Mesendoderm (in vitro differentiated cells): ENCODE measurements at regions not wholly inside any gene's neighbourhood (a gene's known extent, or its start where the extent isn't known, plus 50 kb on each side); places are given as distances from the start of the nearest gene placed in this dataset.

Experiments
- DNase-seq: peaks from one replicate; pipeline ENCODE4 v3.0.0; 2013
- H2AK5ac ChIP-seq: 2 replicates; pipeline ENCODE4 v1.6.1; 2013; ENCODE audit warnings: low read length, inconsistent platforms
- H2BK120ac ChIP-seq: 2 replicates; pipeline ENCODE4 v1.6.1; 2013; ENCODE audit warnings: low read depth, mild to moderate bottlenecking, low read length, moderate library complexity, mixed read lengths
- H2BK15ac ChIP-seq: replicated peaks from 2 replicates; pipeline ENCODE4 v1.6.1; 2013; ENCODE audit warnings: low read depth, mild to moderate bottlenecking, moderate library complexity
- H2BK5ac ChIP-seq: 2 replicates; pipeline ENCODE4 v1.6.1; 2013; ENCODE audit warnings: low read length, inconsistent platforms
- H3K18ac ChIP-seq: 2 replicates; pipeline ENCODE4 v1.6.1; 2013; ENCODE audit warnings: mild to moderate bottlenecking, low read length, mixed read lengths
- H3K23ac ChIP-seq: one replicate; pipeline ENCODE4 v1.6.1; 2013; ENCODE audit warnings: low read length
- H3K27ac ChIP-seq: 2 replicates; pipeline ENCODE4 v1.5.1; 2013; ENCODE audit warnings: low read depth, mild to moderate bottlenecking, inconsistent platforms, low read length, moderate library complexity
- H3K27me3 ChIP-seq: 2 replicates; pipeline ENCODE4 v1.6.1; 2013; ENCODE audit warnings: low read length, control low read depth, mild to moderate bottlenecking, inconsistent platforms; ENCODE audit not compliant: insufficient read depth, poor library complexity
- H3K36me3 ChIP-seq: 2 replicates; pipeline ENCODE4 v1.6.1; 2013; ENCODE audit warnings: low read length, inconsistent platforms; ENCODE audit not compliant: control insufficient read depth, insufficient read depth
- H3K4ac ChIP-seq: one replicate; pipeline ENCODE4 v1.6.1; 2013; ENCODE audit warnings: low read depth, mild to moderate bottlenecking, low read length, moderate library complexity
- H3K4me1 ChIP-seq: 2 replicates; pipeline ENCODE4 v1.6.1; 2013; ENCODE audit warnings: low read depth, low read length, inconsistent platforms; ENCODE audit not compliant: control insufficient read depth
- H3K4me2 ChIP-seq: 2 replicates; pipeline ENCODE4 v1.6.1; 2013; ENCODE audit warnings: low read length
- H3K4me3 ChIP-seq: 2 replicates; pipeline ENCODE4 v1.5.1; 2013; ENCODE audit warnings: mild to moderate bottlenecking, low read length
- H3K56ac ChIP-seq: one replicate; pipeline ENCODE4 v1.6.1; 2013; ENCODE audit warnings: low read length
- H3K79me1 ChIP-seq: 2 replicates; pipeline ENCODE4 v1.6.1; 2013; ENCODE audit warnings: low read length, inconsistent platforms
- H3K79me2 ChIP-seq: 2 replicates; pipeline ENCODE4 v1.6.1; 2013; ENCODE audit warnings: mild to moderate bottlenecking, low read length; ENCODE audit not compliant: control insufficient read depth, insufficient read depth
- H3K9ac ChIP-seq: 2 replicates; pipeline ENCODE4 v1.6.1; 2013; ENCODE audit warnings: low read length, inconsistent platforms
- H4K5ac ChIP-seq: one replicate; pipeline ENCODE4 v1.6.1; 2013; ENCODE audit warnings: low read length
- H4K8ac ChIP-seq: one replicate; pipeline ENCODE4 v1.6.1; 2013; ENCODE audit warnings: low read depth, mild to moderate bottlenecking, control low read depth, low read length, moderate library complexity
- WGBS: extraction: QIAGEN DNeasy Blood & Tissue Kit; methylation state at CpG from one replicate; pipeline ENCODE4 v1.1.7; 2013; ENCODE audit warnings: low lambda C conversion rate, missing lambda C conversion rate; ENCODE audit not compliant: insufficient coverage; ENCODE audit errors: extremely low coverage; 5-methylcytosine and 5-hydroxymethylcytosine counted together

DNA sequence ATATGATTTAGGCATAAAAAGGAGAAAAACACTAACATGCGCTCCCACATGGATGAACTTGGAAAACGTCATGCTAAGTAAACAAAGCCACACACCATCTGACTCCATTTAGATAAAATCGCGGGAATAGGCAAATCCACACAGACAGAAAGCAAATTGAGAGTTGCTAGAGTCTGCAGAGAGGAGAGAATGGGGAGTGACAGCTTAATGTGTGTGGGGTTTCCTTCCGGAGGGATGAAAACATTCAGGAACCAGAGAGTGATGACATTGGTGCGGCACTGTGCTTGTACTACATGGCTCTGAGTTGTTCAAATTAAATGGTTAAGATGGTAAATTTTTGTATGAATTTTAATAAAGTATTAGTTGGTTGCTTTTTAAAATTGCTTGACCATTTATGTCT, 482.9 kb upstream of the AKR1E2 start:
- Histone ChIP-seq H3K79me1 (no peaks in the 10 kb centered on the region), H2BK15ac (no peak overlapping the region), H3K18ac (no peak overlapping the region), H3K4ac (no peak overlapping the region), H2BK5ac (no peak overlapping the region), H3K79me2 (no peaks in the 10 kb centered on the region), H3K23ac (no peak overlapping the region), H3K27ac (no peak overlapping the region), H2AK5ac (no peak overlapping the region), H3K36me3 (no peaks in the 10 kb centered on the region), H3K4me1 (no peaks in the 10 kb centered on the region), H3K4me2 (no peak overlapping the region), H2BK120ac (no peak overlapping the region), H4K8ac (no peak overlapping the region), H4K5ac (no peak overlapping the region), H3K4me3 (no peak overlapping the region), H3K56ac (no peak overlapping the region), H3K9ac (no peak overlapping the region), H3K27me3 (no peaks in the 10 kb centered on the region)
- WGBS: no CpG with 5 or more reads among the region's 6 CpGs
- DNase-seq: no peak

DNA sequence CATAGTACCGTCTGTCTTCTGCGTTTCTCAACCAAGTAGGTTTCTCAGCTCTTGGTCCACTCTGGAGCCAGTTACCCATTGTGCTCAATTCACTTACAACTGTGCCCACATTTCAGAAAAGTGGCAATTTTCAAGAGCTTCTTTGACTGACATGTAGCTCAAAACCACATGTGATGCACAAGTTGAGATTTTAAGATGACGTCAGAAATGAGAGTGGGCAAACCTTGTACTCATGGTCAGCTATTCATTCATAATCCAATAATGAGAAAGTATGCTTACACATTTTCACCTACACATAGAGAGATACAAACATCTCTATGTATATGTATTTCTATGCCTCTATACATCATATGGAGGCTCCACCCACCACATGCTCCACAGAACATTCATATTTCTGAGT, 487.2 kb upstream of the AKR1E2 start:
- Histone ChIP-seq H2BK5ac (no peak overlapping the region), H2AK5ac (no peak overlapping the region), H3K18ac (no peak overlapping the region), H4K8ac (no peak overlapping the region), H3K36me3 (no peaks in the 10 kb centered on the region), H3K79me1 (no peaks in the 10 kb centered on the region), H2BK120ac (no peak overlapping the region), H2BK15ac (no peak overlapping the region), H3K4me3 (no peak overlapping the region), H3K9ac (no peak overlapping the region), H4K5ac (no peak overlapping the region), H3K56ac (no peak overlapping the region), H3K4me2 (no peak overlapping the region), H3K4ac (no peak overlapping the region), H3K4me1 (no peaks in the 10 kb centered on the region), H3K23ac (no peak overlapping the region), H3K27ac (no peak overlapping the region), H3K79me2 (no peaks in the 10 kb centered on the region), H3K27me3 (no peaks in the 10 kb centered on the region)
- DNase-seq: no peak
- no CpG with 5 or more reads among the region's 3 CpGs for WGBS

DNA sequence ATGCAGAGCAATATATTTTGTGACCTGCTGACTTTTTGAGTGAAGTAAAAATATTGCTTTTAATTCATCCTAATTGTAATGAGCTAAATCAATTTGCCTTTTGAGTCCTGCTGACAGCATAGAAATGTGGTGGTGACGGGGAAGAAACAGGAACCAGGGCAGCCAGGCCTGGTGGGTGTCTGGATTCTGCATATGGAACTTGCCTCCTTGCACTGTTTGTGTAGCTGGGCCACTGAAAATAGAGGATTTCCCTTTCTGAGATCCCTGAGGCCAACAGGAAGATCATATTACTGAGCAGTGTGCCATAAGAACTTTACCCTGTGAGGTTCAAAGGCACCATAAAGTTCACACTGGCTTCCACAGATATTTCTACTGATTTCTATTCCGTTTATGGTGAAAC, 488.4 kb upstream of the AKR1E2 start:
- H2BK15ac ChIP-seq: no peak overlapping the region
- no peak for DNase-seq

DNA sequence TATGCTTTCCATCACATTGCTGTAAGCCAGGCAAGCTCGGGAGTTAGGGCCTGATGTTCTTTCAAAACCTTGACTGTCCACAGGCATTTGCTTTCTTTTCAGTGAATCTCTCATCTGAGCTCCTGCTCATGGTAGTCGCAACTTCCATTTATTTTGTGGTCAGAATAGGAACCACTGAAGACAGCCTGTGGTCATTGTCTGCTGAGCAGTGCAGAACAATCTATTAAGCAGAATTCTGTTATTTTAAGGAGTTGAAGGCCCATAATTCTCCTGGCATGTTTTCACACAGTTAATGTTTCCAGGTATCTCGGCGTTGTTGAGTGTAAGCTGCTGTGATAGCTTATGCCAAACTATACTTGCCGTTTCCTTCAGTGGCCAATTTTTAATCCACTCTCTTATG, 491.1 kb upstream of the AKR1E2 start:
- H3K9ac ChIP-seq: no peak overlapping the region
- no peak overlapping the region for H2BK120ac ChIP-seq
- no peak overlapping the region for H2BK15ac ChIP-seq
- no peak overlapping the region for H3K23ac ChIP-seq
- no peak overlapping the region for H4K5ac ChIP-seq
- no peak overlapping the region for H3K4me2 ChIP-seq
- no peaks in the 10 kb centered on the region for H3K36me3 ChIP-seq
- H3K4ac ChIP-seq: no peak overlapping the region
- no peaks in the 10 kb centered on the region for H3K4me1 ChIP-seq
- H2AK5ac ChIP-seq: no peak overlapping the region
- H3K79me2 ChIP-seq: no peaks in the 10 kb centered on the region
- no peak overlapping the region for H3K18ac ChIP-seq
- H3K79me1 ChIP-seq: no peaks in the 10 kb centered on the region
- no peak for DNase-seq
- H3K27ac ChIP-seq: no peak overlapping the region
- H3K27me3 ChIP-seq: no peaks in the 10 kb centered on the region
- no peak overlapping the region for H2BK5ac ChIP-seq
- no CpG with 5 or more reads among the region's 5 CpGs for WGBS
- no peak overlapping the region for H3K56ac ChIP-seq
- no peak overlapping the region for H4K8ac ChIP-seq
- H3K4me3 ChIP-seq: no peak overlapping the region

More for the DNA sequence above, 488.4 kb upstream of the AKR1E2 start:
- H3K27ac ChIP-seq: no peak overlapping the region
- no peak overlapping the region for H4K8ac ChIP-seq
- no peak overlapping the region for H2AK5ac ChIP-seq
- no peak overlapping the region for H3K4me2 ChIP-seq
- H3K79me1 ChIP-seq: no peaks in the 10 kb centered on the region
- H3K56ac ChIP-seq: no peak overlapping the region
- no peak overlapping the region for H4K5ac ChIP-seq
- H3K79me2 ChIP-seq: no peaks in the 10 kb centered on the region
- no peak overlapping the region for H3K18ac ChIP-seq
- no peaks in the 10 kb centered on the region for H3K27me3 ChIP-seq
- H3K4me1 ChIP-seq: no peaks in the 10 kb centered on the region
- no peak overlapping the region for H3K4me3 ChIP-seq
- WGBS: no CpG with 5 or more reads among the region's 2 CpGs
- no peak overlapping the region for H2BK120ac ChIP-seq
- H3K9ac ChIP-seq: no peak overlapping the region
- no peak overlapping the region for H3K23ac ChIP-seq
- H2BK5ac ChIP-seq: no peak overlapping the region
- H3K4ac ChIP-seq: no peak overlapping the region
- H3K36me3 ChIP-seq: no peaks in the 10 kb centered on the region

DNA sequence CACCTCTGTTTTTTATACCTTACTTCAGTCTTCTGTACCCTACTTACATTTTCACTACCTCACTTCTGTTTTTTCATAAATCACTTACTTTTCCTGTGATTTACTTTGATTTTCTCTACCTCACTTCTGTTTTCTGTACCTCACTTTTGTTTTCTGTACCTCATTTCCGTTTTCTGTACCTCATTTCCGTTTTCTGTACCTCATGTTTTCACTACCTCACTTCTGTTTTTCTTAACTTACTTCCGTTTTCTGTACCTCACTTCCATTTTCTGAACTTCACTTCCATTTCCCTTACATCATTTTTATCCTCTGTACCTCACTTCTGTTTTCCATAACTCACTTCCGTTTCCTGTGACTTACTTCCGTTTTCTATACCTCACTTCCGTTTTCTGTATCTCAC, 492.0 kb upstream of the AKR1E2 start:
- no peak overlapping the region for H4K5ac ChIP-seq
- DNase-seq: no peak
- H3K56ac ChIP-seq: no peak overlapping the region
- no peak overlapping the region for H2BK5ac ChIP-seq
- H3K79me2 ChIP-seq: no peaks in the 10 kb centered on the region
- no peaks in the 10 kb centered on the region for H3K4me1 ChIP-seq
- 100% methylated on average over 4 of the region's 6 CpGs for WGBS
- no peak overlapping the region for H2AK5ac ChIP-seq
- no peak overlapping the region for H3K4me3 ChIP-seq
- H3K4ac ChIP-seq: no peak overlapping the region
- no peak overlapping the region for H3K27ac ChIP-seq
- no peak overlapping the region for H2BK15ac ChIP-seq
- H4K8ac ChIP-seq: no peak overlapping the region
- no peak overlapping the region for H3K18ac ChIP-seq
- H2BK120ac ChIP-seq: no peak overlapping the region
- H3K23ac ChIP-seq: no peak overlapping the region
- no peaks in the 10 kb centered on the region for H3K27me3 ChIP-seq
- H3K36me3 ChIP-seq: no peaks in the 10 kb centered on the region
- no peak overlapping the region for H3K4me2 ChIP-seq
- H3K79me1 ChIP-seq: no peaks in the 10 kb centered on the region
- H3K9ac ChIP-seq: no peak overlapping the region

DNA sequence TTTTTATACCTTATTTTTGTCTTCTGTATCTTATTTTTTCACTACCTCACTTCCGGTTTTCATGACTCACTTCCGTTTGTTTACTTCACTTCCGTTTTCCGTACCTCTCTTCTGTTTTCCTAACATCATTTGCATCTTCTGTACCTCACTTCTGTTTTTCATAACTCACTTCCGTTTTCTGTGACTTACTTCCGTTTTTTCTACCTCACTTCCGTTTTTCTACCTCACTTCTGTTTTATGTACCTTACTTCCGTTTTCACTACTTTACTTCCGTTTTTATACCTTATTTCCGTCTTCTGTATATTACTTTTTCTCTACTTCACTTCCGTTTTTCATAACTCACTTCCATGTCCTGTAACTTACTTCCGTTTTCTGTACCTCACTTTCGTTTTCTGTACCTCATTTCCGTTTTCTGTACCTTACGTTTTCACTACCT, 492.5 kb upstream of the AKR1E2 start:
- no peak overlapping the region for H3K4me3 ChIP-seq
- no peak overlapping the region for H3K27ac ChIP-seq
- H2BK15ac ChIP-seq: no peak overlapping the region
- no peaks in the 10 kb centered on the region for H3K27me3 ChIP-seq
- H4K8ac ChIP-seq: no peak overlapping the region
- no peak overlapping the region for H3K4me2 ChIP-seq
- H3K56ac ChIP-seq: no peak overlapping the region
- DNase-seq: no peak
- no peaks in the 10 kb centered on the region for H3K36me3 ChIP-seq
- no peak overlapping the region for H4K5ac ChIP-seq
- no peak overlapping the region for H2BK5ac ChIP-seq
- H2BK120ac ChIP-seq: no peak overlapping the region
- H3K4ac ChIP-seq: no peak overlapping the region
- no peak overlapping the region for H3K18ac ChIP-seq
- H3K9ac ChIP-seq: no peak overlapping the region
- no peaks in the 10 kb centered on the region for H3K79me2 ChIP-seq
- no peak overlapping the region for H2AK5ac ChIP-seq
- H3K4me1 ChIP-seq: no peaks in the 10 kb centered on the region
- H3K23ac ChIP-seq: no peak overlapping the region
- H3K79me1 ChIP-seq: no peaks in the 10 kb centered on the region
- 100% methylated on average over 12 of the region's 15 CpGs for WGBS
